NCI-H1105 (cell line): ENCODE measurements at regions not wholly inside any gene's neighbourhood (a gene's known extent, or its start where the extent isn't known, plus 50 kb on each side); places are given as distances from the start of the nearest gene placed in this dataset.
"Not testable (repeated sequence)": the region's sequence is repeated elsewhere in the genome, so short reads cannot be mapped to it uniquely, and the experiment has no call there.

ENCODE experiments used
- DNase-seq: peaks from one replicate; lab custom pipeline; 2025; lab: John Stamatoyannopoulos, UW

GRCh38 chr20:30393523-30393922 lies 863.9 kb upstream of the DEFB115 start:
- not testable (repeated sequence) for DNase-seq

- not testable (repeated sequence) for DNase-seq
Observed at GRCh38 chr20:30397111-30397510, 860.4 kb upstream of the DEFB115 start.

GRCh38 chr20:30405061-30405460 lies 852.4 kb upstream of the DEFB115 start:
- DNase-seq: not testable (repeated sequence)

- DNase-seq: not testable (repeated sequence)
Observed at GRCh38 chr20:30405585-30405984, 851.9 kb upstream of the DEFB115 start.

- not testable (repeated sequence) for DNase-seq
Observed at GRCh38 chr20:30406370-30406769, 851.1 kb upstream of the DEFB115 start.

GRCh38 chr20:30412972-30413371 lies 844.5 kb upstream of the DEFB115 start:
- no peak for DNase-seq

- DNase-seq: not testable (repeated sequence)
Observed at GRCh38 chr20:30417387-30417786, 840.1 kb upstream of the DEFB115 start.

GRCh38 chr20:30418378-30418777 lies 839.1 kb upstream of the DEFB115 start:
- DNase-seq: not testable (repeated sequence)

GRCh38 chr20:30419466-30419865 lies 838.0 kb upstream of the DEFB115 start:
- no peak for DNase-seq

- not testable (repeated sequence) for DNase-seq
Observed at GRCh38 chr20:30419871-30420420, 837.5 kb upstream of the DEFB115 start.
